Central memory CD8-positive, alpha-beta T cell (primary cell): ENCODE measurements at regions not wholly inside any gene's neighbourhood (a gene's known extent, or its start where the extent isn't known, plus 50 kb on each side); places are given as distances from the start of the nearest gene placed in this dataset.
"Not testable (repeated sequence)": the region's sequence is repeated elsewhere in the genome, so short reads cannot be mapped to it uniquely, and the experiment has no call there.

ENCODE experiments used
- ATAC-seq: fragments of 150-1000 bp; cut with Tn5 transposase; replicated peaks from 2 replicates; pipeline ENCODE4 v1.10.0; 2022; ENCODE audit warnings: mild to moderate bottlenecking, moderate FRiP score, moderate number of reproducible peaks; ENCODE audit not compliant: poor library complexity, severe bottlenecking; ENCODE audit errors: extremely low read depth
- DNase-seq, 2 donors: peaks; one replicate each; pipeline ENCODE4 v3.0.0; 2021; ENCODE audit warnings: low spot score in 2 of 2
- H3K27ac Mint-ChIP-seq: one replicate; pipeline ENCODE4 v1.8.0; 2022; ENCODE audit warnings: low read depth, mild to moderate bottlenecking, moderate library complexity, mixed read lengths
- H3K27me3 Mint-ChIP-seq: one replicate; pipeline ENCODE4 v1.8.0; 2022; ENCODE audit warnings: mixed read lengths
- H3K36me3 Mint-ChIP-seq: one replicate; pipeline ENCODE4 v1.8.0; 2022; ENCODE audit warnings: mild to moderate bottlenecking, moderate library complexity, mixed read lengths; ENCODE audit not compliant: insufficient read depth
- H3K4me1 Mint-ChIP-seq: one replicate; pipeline ENCODE4 v1.8.0; 2022; ENCODE audit warnings: mixed read lengths
- H3K4me3 Mint-ChIP-seq: one replicate; pipeline ENCODE4 v1.8.0; 2022; ENCODE audit warnings: mild to moderate bottlenecking, moderate library complexity, mixed read lengths
- H3K9me3 Mint-ChIP-seq: one replicate; pipeline ENCODE4 v1.8.0; 2022; ENCODE audit warnings: mixed read lengths

DNA sequence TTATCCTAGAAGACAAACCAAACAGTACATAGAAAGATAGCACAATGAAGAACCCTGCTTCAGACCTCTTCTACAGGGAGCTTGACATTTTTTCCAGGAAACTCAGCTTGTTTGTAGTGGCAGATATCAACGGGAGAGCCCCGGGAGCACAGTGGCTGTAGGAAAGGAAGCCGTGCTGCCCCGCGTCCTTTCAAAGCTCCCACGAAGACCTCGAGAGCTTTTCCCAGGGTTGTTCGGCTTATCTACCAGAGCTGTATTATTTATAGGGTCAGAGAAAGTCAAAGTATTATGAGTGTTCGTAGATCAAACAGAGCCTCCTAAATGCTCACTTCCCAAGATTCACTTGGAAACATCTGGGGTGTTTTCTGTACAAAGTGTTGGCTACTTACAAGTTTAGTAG lies 167.1 kb upstream of the COPS8 start:
- H3K27ac Mint-ChIP-seq: no peak overlapping the region
- no peak overlapping the region for H3K4me3 Mint-ChIP-seq
- no peaks in the 10 kb centered on the region for H3K9me3 Mint-ChIP-seq

GRCh38 chr2:236919209-236919608 lies 166.5 kb upstream of the COPS8 start:
- H3K4me1 Mint-ChIP-seq: no peaks in the 10 kb centered on the region
- DNase-seq (no peak), ATAC-seq (no peak)
- H3K36me3 Mint-ChIP-seq: peaks cover 2% of the 10 kb centered on the region
- H3K9me3 Mint-ChIP-seq: no peaks in the 10 kb centered on the region
- no peak overlapping the region for H3K27ac Mint-ChIP-seq
- H3K4me3 Mint-ChIP-seq: no peak overlapping the region
- peaks cover 48% of the 10 kb centered on the region for H3K27me3 Mint-ChIP-seq

More for the DNA sequence above, 167.1 kb upstream of the COPS8 start:
- DNase-seq: no peak
- Mint-ChIP-seq H3K4me1 (no peaks in the 10 kb centered on the region), H3K36me3 (peaks cover 2% of the 10 kb centered on the region), H3K27me3 (peaks cover 47% of the 10 kb centered on the region)
- no peak for ATAC-seq

DNA sequence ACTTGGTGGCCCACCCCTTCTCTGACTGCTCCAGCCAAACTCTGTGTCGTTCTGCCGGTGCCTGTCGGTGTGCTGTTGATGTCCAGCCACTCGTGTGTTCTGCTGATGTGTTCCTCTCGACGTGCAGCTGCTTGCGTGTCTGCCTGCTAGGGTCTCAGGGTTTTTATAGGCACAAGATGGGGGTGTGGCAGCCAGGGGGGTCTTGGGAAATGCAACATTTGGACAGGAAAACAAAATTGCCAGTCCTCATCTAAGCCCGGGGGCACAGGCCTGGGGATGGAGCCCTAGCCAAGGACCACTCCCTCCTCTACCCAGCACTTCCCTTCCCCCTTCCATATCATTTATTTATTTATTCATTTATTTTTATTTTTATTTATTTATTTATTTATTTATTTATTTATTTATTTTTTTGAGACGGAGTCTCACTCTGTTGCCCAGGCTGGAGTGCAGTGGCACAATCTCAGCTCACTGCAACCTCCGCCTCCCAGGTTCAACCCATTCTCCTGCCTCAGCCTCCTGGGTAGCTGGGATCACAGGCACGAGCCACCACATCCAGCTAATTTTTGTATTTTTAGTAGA lies 165.8 kb upstream of the COPS8 start:
- not testable (repeated sequence) for H3K27ac Mint-ChIP-seq, H3K4me1 Mint-ChIP-seq, DNase-seq, H3K9me3 Mint-ChIP-seq, H3K36me3 Mint-ChIP-seq, H3K4me3 Mint-ChIP-seq, ATAC-seq
- peaks cover 47% of the 10 kb centered on the region for H3K27me3 Mint-ChIP-seq

DNA sequence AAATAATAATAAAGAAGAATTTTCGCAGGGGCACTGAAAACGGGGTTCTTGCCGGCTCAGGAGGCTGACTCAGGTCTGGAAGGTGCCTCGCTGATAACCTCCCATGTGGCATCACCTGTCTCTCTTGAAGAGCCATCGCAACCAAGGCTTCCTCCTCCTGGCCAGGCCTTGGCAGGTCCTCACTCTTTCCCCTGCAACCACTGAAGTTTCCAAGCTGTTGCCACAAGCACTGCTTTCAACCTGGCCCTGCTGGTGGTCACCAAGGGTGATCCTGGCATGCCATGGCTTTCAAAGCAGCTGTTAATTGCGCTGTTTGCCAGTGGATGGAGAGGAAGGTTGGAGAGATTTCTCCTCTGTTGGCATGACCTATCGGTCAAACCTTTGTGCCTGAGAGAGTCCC lies 163.6 kb upstream of the COPS8 start:
- H3K36me3 Mint-ChIP-seq: peaks cover 2% of the 10 kb centered on the region
- H3K4me1 Mint-ChIP-seq: no peaks in the 10 kb centered on the region
- H3K9me3 Mint-ChIP-seq: no peaks in the 10 kb centered on the region
- peaks cover 58% of the 10 kb centered on the region for H3K27me3 Mint-ChIP-seq
- no peak overlapping the region for H3K4me3 Mint-ChIP-seq
- ATAC-seq (no peak), DNase-seq (no peak)
- H3K27ac Mint-ChIP-seq: no peak overlapping the region

DNA sequence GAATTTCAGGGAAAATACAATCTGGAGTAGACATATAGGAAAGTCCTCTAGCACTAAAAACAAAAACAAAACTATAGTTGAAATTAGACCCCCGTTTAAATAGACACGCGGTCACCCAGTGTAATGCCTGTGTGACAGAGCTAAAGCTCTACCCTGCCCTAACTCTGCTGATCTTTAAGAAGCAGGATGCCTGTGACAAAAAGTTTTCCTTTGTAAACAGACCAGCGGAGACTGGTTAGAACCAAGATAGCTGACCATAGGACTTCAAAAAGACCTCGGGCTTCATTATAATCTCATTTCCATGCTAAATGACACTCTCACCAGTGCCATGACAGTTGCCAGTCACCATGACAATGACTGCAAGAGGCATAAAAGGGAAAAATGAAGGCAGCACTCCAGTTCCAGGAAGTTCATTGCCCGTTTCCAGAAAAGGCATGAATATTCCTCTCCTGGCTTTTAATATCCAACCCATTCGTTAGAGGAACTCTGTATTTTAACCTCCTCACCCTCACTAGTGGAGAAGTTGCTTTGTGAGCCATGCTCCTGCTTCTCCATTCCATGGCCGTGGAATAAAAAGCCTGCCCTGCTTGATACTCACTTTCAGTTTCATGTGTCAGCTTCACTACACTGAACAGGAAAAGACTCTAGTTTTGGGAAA lies 157.2 kb upstream of the COPS8 start:
- ATAC-seq: no peak
- H3K9me3 Mint-ChIP-seq: no peaks in the 10 kb centered on the region

DNA sequence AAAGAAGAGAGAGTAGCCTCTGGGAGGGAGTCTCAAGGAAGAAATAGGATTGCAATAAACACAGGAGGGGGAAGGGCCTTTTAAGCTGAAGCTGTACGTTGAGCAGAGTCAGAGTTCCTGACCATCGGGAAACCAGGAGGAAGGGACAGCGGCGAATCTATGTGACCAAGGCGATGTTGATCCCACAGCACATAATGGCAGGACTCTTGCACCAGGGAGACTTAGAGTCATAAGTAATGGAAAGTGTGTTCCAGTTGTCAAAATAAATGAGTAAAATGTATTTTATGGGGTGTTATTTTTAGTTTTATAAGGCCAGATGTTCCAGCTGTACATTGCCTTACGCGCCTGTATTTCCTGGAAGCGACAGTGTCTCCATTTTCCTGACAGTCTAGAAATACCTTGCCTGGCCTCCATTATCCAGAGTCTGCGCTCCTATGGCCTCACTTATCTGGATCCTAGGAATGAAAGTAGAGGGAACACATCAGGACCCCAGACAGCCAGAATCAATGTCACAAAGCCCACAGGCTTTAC lies 152.8 kb upstream of the COPS8 start:
- Mint-ChIP-seq H3K4me1 (no peaks in the 10 kb centered on the region), H3K36me3 (no peaks in the 10 kb centered on the region), H3K27ac (no peak overlapping the region), H3K27me3 (peaks cover 44% of the 10 kb centered on the region), H3K9me3 (no peaks in the 10 kb centered on the region), H3K4me3 (no peak overlapping the region)
- no peak for ATAC-seq
- no peak for DNase-seq

More for the DNA sequence above, 157.2 kb upstream of the COPS8 start:
- H3K4me3 Mint-ChIP-seq: no peak overlapping the region
- DNase-seq: no peak
- H3K36me3 Mint-ChIP-seq: no peaks in the 10 kb centered on the region
- peaks cover 70% of the 10 kb centered on the region for H3K27me3 Mint-ChIP-seq
- H3K4me1 Mint-ChIP-seq: no peaks in the 10 kb centered on the region
- H3K27ac Mint-ChIP-seq: no peak overlapping the region

GRCh38 chr2:236934166-236934565 lies 151.5 kb upstream of the COPS8 start:
- DNase-seq: no peak
- H3K9me3 Mint-ChIP-seq: no peaks in the 10 kb centered on the region
- H3K4me3 Mint-ChIP-seq: no peak overlapping the region
- H3K4me1 Mint-ChIP-seq: no peaks in the 10 kb centered on the region
- ATAC-seq: no peak
- H3K36me3 Mint-ChIP-seq: no peaks in the 10 kb centered on the region
- peaks cover 38% of the 10 kb centered on the region for H3K27me3 Mint-ChIP-seq
- no peak overlapping the region for H3K27ac Mint-ChIP-seq

DNA sequence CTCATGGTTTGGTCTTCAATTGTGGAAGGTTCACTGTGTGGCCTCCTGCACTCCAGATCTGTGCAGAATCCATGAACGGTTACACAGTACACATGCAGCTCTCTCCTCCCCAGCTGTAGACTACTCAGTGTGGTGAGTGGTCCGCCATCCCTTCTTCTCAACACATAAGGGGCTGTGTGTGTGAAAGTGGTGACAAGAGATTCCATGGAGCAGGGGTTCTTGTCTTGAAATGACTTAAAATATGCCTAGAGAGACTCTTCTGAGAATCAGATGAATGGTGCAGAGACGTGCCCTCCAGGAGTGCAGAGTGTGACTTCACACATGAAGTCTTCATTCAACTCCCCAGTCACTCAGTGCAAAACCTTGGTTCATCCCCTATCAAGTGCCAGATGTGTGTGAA lies 151.0 kb upstream of the COPS8 start:
- no peak overlapping the region for H3K4me3 Mint-ChIP-seq
- DNase-seq (no peak), ATAC-seq (no peak)
- H3K27ac Mint-ChIP-seq: no peak overlapping the region
- no peaks in the 10 kb centered on the region for H3K4me1 Mint-ChIP-seq
- no peaks in the 10 kb centered on the region for H3K36me3 Mint-ChIP-seq
- no peaks in the 10 kb centered on the region for H3K9me3 Mint-ChIP-seq
- H3K27me3 Mint-ChIP-seq: peaks cover 38% of the 10 kb centered on the region

DNA sequence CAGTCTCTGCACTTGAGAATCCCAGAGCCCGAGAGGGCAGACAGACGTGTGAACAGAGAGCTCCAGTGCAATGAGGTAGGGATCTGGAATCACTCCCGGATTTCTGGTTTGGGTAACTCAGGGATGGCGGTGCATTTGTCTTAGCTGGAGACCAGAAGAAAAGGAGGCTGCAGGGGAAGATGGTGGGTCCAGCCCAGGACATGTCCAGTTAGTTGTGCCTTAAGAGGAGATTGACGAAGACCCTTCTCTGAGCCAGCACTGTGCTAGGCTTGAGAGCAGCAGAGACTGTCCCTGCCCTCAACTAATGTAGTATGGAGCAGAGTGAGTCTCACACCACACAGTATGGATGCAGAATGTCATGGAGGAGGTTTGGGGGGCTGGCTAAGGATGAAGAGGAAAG lies 150.6 kb upstream of the COPS8 start:
- Mint-ChIP-seq H3K27ac (no peak overlapping the region), H3K36me3 (no peaks in the 10 kb centered on the region), H3K4me1 (no peaks in the 10 kb centered on the region), H3K4me3 (no peak overlapping the region), H3K27me3 (peaks cover 42% of the 10 kb centered on the region), H3K9me3 (no peaks in the 10 kb centered on the region)
- DNase-seq: no peak
- ATAC-seq: no peak

GRCh38 chr2:236935631-236936445 lies 149.9 kb upstream of the COPS8 start:
- ATAC-seq (no peak), DNase-seq (no peak)
- Mint-ChIP-seq H3K4me1 (no peaks in the 10 kb centered on the region), H3K27me3 (peaks cover 50% of the 10 kb centered on the region), H3K36me3 (no peaks in the 10 kb centered on the region), H3K4me3 (no peak overlapping the region), H3K9me3 (no peaks in the 10 kb centered on the region), H3K27ac (no peak overlapping the region)

DNA sequence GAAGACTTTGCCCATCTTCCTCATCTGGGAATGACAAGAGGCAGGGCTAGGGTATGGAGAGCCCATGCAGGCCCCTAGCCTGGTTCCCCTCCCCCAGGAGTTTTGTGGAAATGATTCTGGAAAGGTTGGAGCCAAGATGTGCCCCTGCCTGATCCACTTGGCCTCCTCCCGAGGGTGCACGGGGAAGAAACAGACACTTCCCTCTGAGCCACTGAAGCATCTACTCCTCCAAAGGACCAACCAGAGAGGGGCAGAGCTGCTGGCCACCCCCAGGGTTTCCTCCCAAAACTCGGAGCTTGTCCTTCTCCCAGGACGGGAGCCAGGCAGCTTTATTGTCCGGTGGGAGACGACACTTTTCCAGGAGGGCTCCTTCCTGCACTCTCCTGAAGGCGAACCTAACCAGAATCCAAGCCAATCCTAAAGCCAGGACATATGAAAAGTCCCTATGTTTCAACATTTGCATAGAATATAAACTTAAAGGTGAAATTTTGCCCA lies 149.2 kb upstream of the COPS8 start:
- no peak for ATAC-seq
- no peak for DNase-seq
- no peaks in the 10 kb centered on the region for H3K9me3 Mint-ChIP-seq
- no peak overlapping the region for H3K27ac Mint-ChIP-seq
- no peak overlapping the region for H3K4me3 Mint-ChIP-seq
- no peaks in the 10 kb centered on the region for H3K36me3 Mint-ChIP-seq
- H3K27me3 Mint-ChIP-seq: peaks cover 50% of the 10 kb centered on the region
- H3K4me1 Mint-ChIP-seq: no peaks in the 10 kb centered on the region

DNA sequence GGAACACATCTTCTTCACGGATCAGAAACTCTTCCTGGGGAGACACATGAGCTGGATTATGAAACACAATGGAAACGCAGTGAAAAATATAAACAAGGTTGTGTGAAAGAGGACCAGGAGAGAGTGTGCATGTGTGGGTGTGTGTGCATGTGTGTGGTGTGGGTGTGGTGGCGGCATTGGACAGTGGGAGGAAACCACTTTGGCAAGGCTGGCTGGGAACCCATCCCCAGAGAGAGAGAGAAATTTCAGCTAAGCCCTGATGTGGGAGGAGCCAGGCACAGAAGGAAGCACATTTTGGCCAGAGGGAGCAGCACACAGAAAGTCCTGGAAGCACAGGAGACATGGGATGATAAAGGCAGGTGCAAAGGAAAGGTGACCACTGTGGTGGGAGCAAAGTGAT lies 147.6 kb upstream of the COPS8 start:
- Mint-ChIP-seq H3K4me3 (no peak overlapping the region), H3K27me3 (peaks cover 34% of the 10 kb centered on the region), H3K27ac (no peak overlapping the region), H3K4me1 (no peaks in the 10 kb centered on the region), H3K9me3 (no peaks in the 10 kb centered on the region), H3K36me3 (no peaks in the 10 kb centered on the region)
- DNase-seq: no peak
- no peak for ATAC-seq
